Activated T-helper 1 cell treated with anti-CD3 and anti-CD28 coated beads, Interleukin-12 subunit alpha, Interleukin-12 subunit beta, Interleukin-2, Interleukin-4 antibody, amounts not matched to agents 30 ng/mL and 10 ng/mL and 1 ng/mL, durations not matched to agents 14 hours and 24 hours and 36 hours (primary cell): ENCODE measurements at regions not wholly inside any gene's neighbourhood (a gene's known extent, or its start where the extent isn't known, plus 50 kb on each side); places are given as distances from the start of the nearest gene placed in this dataset.

ENCODE experiments used
- DNase-seq: peaks from one replicate; pipeline ENCODE4 v3.0.0; 2021; ENCODE audit warnings: low spot score
- H3K27ac Mint-ChIP-seq: one replicate; pipeline ENCODE4 v1.8.0; 2021; ENCODE audit warnings: mild to moderate bottlenecking, mixed read lengths
- H3K27me3 Mint-ChIP-seq: one replicate; pipeline ENCODE4 v1.8.0; 2022; ENCODE audit warnings: mild to moderate bottlenecking, moderate library complexity, mixed read lengths; ENCODE audit not compliant: insufficient read depth
- H3K36me3 Mint-ChIP-seq: one replicate; pipeline ENCODE4 v1.8.0; 2021; ENCODE audit warnings: low read depth, mixed read lengths
- H3K4me1 Mint-ChIP-seq: one replicate; pipeline ENCODE4 v1.8.0; 2021; ENCODE audit warnings: low read depth, mixed read lengths
- H3K4me3 Mint-ChIP-seq: one replicate; pipeline ENCODE4 v1.8.0; 2021; ENCODE audit warnings: mild to moderate bottlenecking, moderate library complexity, mixed read lengths
- H3K9me3 Mint-ChIP-seq: one replicate; pipeline ENCODE4 v1.8.0; 2021; ENCODE audit warnings: mixed read lengths
- intact Hi-C: fragments of 100-400 bp; cut with micrococcal nuclease; formaldehyde crosslinking; loops from one replicate; pipeline ENCODE4 v1.15.1; 2024

DNA sequence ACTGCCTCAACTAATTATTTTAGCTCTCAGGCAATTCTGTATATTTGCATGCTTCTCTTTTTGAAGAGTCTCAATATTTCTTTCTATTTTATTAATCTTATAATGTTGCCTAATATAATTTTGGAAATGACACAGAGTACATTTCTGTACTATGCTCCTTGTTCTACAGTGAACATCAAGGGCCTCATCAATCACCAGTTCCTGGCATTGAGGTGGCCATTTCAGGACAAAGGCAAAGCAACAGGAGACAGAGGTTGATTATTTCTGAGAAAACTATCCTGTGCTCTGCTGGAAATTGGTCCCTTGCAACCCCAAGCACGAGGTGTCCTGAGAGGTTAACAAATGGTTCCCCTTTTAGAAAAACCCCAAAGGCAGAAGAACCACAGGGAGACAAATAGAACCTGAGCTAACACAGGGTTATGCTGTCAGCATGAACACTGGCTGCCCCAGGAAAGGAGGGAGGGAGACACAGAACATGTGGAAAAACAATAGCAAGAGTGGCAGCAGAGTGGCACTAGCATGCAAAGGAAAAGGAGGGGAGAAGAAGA lies 63.9 kb upstream of the VAV3 start:
- intact Hi-C loops = no loop called here
- H3K36me3 Mint-ChIP-seq = no peaks in the 10 kb centered on the region
- H3K9me3 Mint-ChIP-seq = no peaks in the 10 kb centered on the region
- H3K4me3 Mint-ChIP-seq = no peak overlapping the region
- no peak for DNase-seq
- no peak overlapping the region for H3K27ac Mint-ChIP-seq
- H3K27me3 Mint-ChIP-seq = peaks cover 4% of the 10 kb centered on the region
- H3K4me1 Mint-ChIP-seq = no peaks in the 10 kb centered on the region

DNA sequence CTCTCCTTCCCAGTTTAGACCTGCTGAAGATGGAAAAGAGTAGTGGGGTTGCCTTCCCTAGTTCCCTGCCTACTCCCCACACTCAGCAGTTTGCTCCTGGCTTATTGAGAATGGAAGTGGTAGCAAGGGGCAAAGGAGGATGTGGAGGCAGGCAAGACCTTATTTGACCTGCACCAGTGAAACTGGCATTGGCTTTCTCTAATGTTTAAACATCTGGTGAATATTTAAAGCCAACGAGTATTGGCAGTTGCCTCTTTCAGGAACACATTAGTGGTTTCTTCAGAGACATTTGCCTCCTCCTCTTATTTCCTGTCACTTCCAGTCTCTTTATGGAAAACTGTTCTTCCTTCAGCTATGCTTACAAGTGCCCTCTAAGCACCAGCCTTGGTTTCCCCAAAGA lies 62.4 kb upstream of the VAV3 start:
- intact Hi-C loops = no loop called here
- Mint-ChIP-seq H3K27me3 (peaks cover 2% of the 10 kb centered on the region), H3K4me1 (no peaks in the 10 kb centered on the region), H3K4me3 (no peak overlapping the region), H3K9me3 (no peaks in the 10 kb centered on the region), H3K36me3 (no peaks in the 10 kb centered on the region), H3K27ac (no peak overlapping the region)
- DNase-seq = no peak

DNA sequence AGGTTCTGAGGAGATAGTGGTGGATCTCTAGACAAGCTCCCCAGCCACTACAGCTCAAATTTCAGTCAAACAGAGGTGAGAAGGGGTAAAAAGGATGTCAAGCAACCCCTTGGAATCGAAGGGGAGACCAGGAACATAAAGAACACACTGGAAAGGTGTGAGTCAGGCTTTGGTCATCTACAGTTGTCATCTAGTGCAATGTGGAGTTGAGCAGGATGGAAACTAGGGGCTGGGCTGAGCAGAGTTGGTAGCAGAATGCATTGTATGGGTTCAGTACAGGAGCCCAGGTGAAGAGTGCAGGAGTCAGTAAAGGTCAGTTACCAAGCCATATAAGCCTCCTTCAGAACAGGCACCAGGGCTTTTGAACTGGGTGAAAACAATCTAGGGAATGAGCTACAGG lies 52.7 kb upstream of the VAV3 start:
- no peak for DNase-seq
- no peaks in the 10 kb centered on the region for H3K4me1 Mint-ChIP-seq
- H3K4me3 Mint-ChIP-seq = no peak overlapping the region
- H3K9me3 Mint-ChIP-seq = no peaks in the 10 kb centered on the region
- intact Hi-C loops = no loop called here
- no peak overlapping the region for H3K27ac Mint-ChIP-seq
- H3K36me3 Mint-ChIP-seq = no peaks in the 10 kb centered on the region
- H3K27me3 Mint-ChIP-seq = no peaks in the 10 kb centered on the region

DNA sequence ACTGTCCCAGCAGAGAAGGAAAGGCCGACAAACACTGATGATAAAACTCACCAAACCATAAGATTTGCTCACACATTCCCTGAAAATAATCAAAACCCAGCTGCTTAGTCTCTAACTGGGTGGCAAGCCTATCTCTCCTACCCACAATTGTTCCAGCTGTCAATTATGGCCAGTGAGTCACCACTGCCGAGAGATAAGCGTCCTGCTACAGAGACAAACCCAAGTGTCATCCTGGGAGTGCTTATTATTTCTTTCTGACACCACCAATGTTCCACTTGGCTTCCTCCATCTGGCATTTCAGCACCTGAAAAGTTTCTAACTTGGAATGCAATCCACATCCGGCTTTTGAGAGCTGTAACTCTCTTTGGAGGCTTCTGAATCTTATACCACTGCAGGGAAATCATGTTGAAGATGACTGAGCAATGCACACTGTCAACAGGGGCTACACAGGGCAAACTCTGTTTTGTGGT lies 51.5 kb upstream of the VAV3 start:
- no peaks in the 10 kb centered on the region for H3K4me1 Mint-ChIP-seq
- no peaks in the 10 kb centered on the region for H3K36me3 Mint-ChIP-seq
- intact Hi-C loops = no loop called here
- H3K27me3 Mint-ChIP-seq = no peaks in the 10 kb centered on the region
- no peak overlapping the region for H3K27ac Mint-ChIP-seq
- no peak overlapping the region for H3K4me3 Mint-ChIP-seq
- H3K9me3 Mint-ChIP-seq = no peaks in the 10 kb centered on the region
- DNase-seq = no peak
